CD4-positive, alpha-beta T cell treated with Interleukin-4 for 1 hour (primary cell): ENCODE measurements at regions not wholly inside any gene's neighbourhood (a gene's known extent, or its start where the extent isn't known, plus 50 kb on each side); places are given as distances from the start of the nearest gene placed in this dataset.
A peak's percentile ranks its signal among the peaks of the same experiment; 100 is the strongest.
"Not testable (repeated sequence)": the region's sequence is repeated elsewhere in the genome, so short reads cannot be mapped to it uniquely, and the experiment has no call there.

ENCODE experiments used
- DNase-seq, 2 donors: peaks; one replicate each; pipeline ENCODE4 v3.0.0-alpha.2; 2020 to 2022

DNA sequence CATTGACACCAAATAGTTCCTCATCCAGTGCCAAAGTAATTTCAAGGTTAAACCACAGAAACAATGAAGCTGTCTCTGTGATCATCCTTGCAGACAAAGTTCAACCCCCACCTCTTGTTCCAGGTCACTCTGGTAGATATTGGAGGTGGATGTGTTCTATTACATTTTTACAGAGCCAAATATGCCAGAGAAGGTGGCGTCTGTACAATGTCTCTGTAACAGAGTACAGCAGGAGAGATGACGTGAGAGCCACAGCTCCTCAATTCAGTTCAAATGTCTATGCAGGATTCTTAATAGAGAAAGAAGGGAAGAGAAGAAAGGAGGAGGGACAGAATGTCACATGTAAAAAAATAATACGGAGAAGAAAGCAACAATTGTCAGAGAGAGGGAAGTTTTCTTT lies 268.3 kb upstream of the OR4E1 start:
- DNase-seq, result no peak

DNA sequence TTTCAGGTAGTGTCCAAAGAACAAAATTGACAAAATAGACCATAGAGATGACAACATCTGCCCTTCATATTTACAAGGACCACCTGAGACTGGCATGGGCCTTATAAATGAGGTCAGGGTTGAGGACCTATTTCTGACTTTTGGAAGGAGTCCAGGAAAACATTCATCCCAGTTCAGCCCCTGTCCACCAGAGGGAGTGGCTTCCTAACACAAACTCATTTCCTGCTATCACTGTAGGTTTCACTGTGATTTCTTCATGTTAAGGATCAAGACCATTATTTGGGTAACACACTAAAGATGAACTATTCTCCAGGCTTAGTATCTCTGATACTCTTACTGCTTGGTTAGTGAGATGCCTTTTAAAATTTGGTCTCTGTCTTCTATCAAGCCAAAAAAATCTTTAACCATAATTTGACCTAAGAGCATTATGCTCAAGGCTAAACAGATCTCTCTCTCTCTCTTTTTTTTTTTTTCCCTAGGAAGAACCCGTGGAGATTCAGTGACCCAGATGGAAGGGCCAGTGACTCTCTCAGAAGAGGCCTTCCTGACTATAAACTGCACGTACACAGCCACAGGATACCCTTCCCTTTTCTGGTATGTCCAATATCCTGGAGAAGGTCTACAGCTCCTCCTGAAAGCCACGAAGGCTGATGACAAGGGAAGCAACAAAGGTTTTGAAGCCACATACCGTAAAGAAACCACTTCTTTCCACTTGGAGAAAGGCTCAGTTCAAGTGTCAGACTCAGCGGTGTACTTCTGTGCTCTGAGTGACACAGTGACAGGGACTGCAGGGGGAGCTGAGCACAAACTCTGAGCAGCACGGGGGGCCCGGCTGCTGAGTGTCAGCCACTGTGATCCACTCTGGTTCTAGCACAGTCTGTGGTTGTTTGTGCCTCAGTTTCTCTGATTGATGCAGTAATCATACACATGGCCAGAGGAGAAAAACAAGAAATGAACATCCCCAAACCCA lies 267.6 kb upstream of the OR4E1 start:
- DNase-seq, result peak; percentile 37 to 61

GRCh38 chr14:21939836-21940235 lies 266.2 kb upstream of the OR4E1 start:
- no peak for DNase-seq

- DNase-seq, result no peak
Measured at GRCh38 chr14:21937996-21938395, 264.4 kb upstream of the OR4E1 start.

DNA sequence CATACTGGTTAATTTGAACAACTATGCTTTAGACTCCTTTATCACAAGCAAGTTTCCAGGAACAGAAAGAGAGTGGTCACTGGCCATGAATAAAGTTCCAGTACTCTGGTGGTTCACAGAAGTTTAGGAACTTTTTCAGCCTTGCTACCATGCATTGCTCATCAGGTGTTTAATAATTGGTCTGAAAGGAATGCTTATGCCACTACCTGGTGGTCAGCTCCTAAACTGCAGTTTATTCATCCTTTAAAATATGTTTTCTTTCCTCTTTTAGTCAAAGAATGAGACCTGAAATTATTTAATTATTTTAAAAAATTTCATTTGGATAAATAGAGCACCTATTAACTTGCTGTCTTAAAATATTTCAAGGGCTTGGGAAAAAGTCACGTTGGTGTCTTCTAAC lies 260.1 kb upstream of the OR4E1 start:
- DNase-seq, result peak in 1 of 2 donors; percentile 48

- peak; percentile 73 to 81 for DNase-seq
Measured at GRCh38 chr14:21924479-21924878, 250.9 kb upstream of the OR4E1 start.

DNA sequence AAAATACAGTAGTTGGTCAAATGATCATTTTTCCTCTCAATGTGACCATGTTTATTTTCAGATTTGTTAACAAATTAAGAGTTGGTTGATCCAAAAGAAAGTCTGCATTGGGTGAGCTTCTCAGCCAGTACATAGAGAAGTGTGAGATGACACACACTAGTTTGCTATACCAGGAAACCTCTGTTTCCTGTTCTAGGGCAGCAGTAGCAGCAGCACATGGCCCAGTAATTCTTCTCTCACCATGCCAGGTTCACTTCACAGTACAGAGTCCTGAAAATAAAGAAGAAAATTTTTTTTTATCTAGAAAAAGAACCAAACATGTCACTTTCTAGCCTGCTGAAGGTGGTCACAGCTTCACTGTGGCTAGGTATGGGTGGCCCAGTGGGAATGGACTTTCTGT lies 250.2 kb upstream of the OR4E1 start:
- peak; percentile 63 to 65 for DNase-seq

- no peak for DNase-seq
Measured at GRCh38 chr14:21921453-21921852, 247.8 kb upstream of the OR4E1 start.

DNA sequence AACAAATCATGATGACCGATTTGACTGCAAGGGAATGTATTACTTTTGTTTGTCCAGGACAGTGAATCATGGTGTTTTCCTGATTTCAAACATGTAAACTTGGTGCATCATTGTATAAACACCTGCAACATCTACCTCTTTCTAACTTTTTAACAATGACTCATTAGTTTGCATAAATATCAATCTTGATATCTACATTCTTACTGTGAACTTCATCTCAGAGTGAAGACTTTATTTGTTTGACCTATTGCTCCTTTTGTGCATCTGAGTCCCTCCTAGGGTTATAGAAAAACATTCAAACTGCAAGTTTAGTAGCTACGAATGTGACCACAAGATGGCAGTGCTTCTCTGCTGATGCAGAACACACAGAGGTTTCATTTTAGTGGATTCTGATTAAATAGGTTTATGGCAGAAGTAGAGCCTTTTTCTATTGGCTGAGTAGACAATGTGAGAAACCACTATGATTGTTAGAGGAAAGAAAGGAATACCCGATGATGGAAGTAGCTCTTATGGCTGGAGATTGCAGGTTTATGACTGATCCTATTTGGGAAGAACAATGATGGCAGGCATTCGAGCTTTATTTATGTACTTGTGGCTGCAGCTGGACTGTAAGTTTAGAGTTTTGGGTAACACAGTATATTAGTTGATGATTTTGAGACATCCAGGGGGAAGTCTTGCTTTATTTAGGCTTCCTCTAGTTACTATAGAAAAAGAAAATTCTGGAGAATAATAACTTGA lies 244.2 kb upstream of the OR4E1 start:
- peak; percentile 63 to 78 for DNase-seq

- DNase-seq, result no peak
Measured at GRCh38 chr14:21915826-21916225, 242.2 kb upstream of the OR4E1 start.

- peak; percentile 85 to 89 for DNase-seq
Measured at GRCh38 chr14:21913759-21914158, 240.1 kb upstream of the OR4E1 start.

DNA sequence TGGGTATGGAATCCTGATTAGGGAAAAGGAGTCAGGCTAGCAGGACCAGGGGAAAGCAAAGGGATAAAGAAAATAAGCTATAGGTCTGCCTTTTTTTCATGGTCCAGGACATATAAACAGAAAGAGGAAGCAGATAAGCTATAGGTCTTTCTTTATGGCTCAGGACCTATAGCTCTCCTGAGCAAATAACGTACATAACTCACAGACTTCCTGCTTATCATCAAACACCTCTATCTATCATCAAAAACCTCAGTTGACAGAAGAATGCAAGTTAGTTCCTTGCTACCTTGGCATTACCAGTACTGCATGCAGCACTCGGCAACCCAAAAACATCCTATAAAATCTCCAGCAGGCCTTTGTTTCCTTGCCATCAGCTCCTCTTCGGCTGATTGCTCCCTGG lies 238.7 kb upstream of the OR4E1 start:
- DNase-seq, result no peak

DNA sequence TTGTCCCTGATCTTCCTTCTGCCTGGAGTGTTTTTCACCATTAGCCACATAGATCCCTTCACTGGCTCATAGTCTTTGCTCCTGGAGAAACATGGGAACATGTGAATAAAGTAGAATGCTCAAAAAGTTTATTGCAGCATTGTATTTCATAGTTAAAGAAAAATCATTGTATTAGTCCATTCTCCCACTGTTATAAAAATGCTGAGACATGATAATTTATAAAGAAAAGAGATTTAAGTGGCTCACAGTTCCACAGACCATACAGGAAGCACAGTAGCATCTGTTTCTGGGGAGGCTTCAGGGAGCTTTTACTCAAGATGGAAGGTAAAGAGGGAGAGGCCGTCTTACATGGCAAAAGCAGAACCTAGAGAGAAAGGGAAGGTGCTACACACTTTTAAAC lies 238.3 kb upstream of the OR4E1 start:
- DNase-seq, result no peak

- DNase-seq, result no peak
Measured at GRCh38 chr14:21910260-21910659, 236.6 kb upstream of the OR4E1 start.

DNA sequence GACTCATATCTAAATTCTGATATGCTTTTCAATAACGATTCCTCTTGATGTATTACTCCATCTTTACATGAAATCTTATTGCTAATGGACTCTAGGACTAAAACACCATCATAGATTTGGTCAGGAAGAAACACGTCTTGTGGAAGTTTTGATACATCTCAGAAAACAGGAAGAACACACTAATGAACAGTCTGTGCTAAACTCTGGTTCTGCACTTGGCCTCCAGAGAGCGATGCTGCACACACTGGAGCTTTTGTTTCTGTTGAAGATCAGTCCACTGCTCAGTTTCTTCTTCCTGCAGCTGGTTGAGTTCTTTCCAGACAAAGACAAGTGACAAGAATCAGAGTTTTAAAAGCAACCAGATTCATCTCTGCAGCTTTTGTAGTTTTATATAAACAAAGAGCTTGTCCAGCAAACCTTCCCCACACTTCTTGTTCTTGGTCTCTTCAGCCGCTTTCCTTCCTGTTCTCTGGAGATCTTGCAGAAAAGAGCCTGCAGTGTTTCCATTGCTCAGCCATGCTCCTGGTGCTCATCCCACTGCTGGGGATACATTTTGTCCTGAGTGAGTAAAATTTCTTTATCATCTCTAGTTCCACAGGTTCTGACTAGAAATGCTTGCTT lies 229.1 kb upstream of the OR4E1 start:
- DNase-seq, result peak; percentile 43 to 57

DNA sequence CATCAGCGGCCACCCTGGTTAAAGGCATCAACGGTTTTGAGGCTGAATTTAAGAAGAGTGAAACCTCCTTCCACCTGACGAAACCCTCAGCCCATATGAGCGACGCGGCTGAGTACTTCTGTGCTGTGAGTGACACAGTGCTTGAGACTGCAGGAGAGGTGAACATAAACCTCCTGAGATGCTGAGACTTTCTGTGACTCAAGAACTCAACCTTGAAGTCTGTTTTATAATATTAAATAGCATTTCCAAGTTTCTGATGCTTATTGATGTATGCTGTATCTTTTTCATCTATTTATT lies 221.2 kb upstream of the OR4E1 start:
- DNase-seq, result not testable (repeated sequence)

- DNase-seq, result peak; percentile 54 to 63
Measured at GRCh38 chr14:21894003-21894897, 220.6 kb upstream of the OR4E1 start.

- DNase-seq, result no peak
Measured at GRCh38 chr14:21891921-21892320, 218.3 kb upstream of the OR4E1 start.

GRCh38 chr14:21884995-21885394 lies 211.4 kb upstream of the OR4E1 start:
- no peak for DNase-seq

DNA sequence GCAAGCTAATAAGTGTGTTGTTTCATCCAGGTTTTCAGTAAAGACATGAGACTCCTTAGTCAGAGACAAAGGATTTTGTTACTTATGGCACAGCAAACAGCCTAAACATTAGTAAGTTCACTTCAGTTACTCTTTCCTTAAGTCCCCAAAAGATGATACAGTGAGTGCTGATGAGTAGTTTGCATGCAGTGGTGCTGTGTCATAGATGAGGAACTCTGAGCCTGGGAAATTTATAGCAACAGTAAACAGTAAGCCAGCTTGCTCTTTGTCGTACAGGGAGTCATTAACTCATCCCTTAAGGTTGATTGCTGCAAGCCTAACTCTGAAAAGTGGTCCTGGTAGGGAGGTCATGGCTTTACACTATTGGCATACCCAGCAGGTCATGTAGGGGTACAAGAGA lies 208.6 kb upstream of the OR4E1 start:
- no peak for DNase-seq

- DNase-seq, result no peak
Measured at GRCh38 chr14:21880918-21881317, 207.3 kb upstream of the OR4E1 start.

DNA sequence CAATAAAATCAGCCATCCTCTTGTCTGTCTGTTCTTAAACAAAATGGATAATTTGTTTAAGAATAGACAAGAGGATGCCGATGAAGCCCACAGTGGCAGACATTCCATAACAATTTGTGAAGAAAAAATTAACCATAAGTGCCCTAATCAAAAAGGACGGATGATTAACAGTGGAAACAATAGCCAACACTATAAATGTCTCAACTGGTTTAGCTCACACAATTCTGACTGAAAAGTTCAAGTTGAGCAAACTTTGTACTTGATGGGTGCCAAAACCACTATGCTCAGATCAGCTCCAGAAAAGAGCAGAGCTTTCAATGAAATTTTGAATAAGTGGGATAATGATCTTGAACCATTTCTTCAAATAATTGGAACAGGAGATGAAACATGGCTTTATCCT lies 202.2 kb upstream of the OR4E1 start:
- no peak for DNase-seq

DNA sequence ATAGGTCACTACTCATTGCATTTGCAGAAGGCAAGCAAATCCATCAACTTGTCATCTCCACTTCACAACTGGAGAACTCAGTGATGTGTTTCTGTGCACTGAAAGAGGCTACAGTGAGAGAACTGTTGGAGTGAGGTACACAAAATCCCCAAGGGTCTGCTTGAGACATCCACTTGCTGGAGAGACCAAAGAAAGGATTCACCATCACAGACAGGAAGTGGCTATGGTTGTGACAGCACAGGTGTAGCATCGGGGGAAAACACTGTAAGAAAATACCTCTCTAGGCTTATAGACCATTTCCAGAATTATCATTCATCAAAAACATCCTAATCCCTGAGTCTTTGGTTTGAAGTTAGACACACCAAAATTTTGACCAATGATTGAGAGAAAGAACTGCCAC lies 201.3 kb upstream of the OR4E1 start:
- peak in 1 of 2 donors; percentile 32 for DNase-seq
